ENCODE measurements at regions not wholly inside any gene's neighbourhood (a gene's known extent, or its start where the extent isn't known, plus 50 kb on each side); places are given as distances from the start of the nearest gene placed in this dataset.
"Not testable (repeated sequence)": the region's sequence is repeated elsewhere in the genome, so short reads cannot be mapped to it uniquely, and the experiment has no call there.

GRCh38 chr4:170348945-170349344 is 259.2 kb upstream of the AADAT start:
- POLR2A ChIA-PET: no interaction called here

GRCh38 chr4:170347191-170347590 is 257.4 kb upstream of the AADAT start:
- CTCF ChIA-PET; H3K9me3 ChIP-seq (replicated peaks; ENCODE audit: control insufficient read depth, insufficient read depth, low read length); H3K36me3 ChIP-seq (ENCODE audit: control insufficient read depth in 2 of 2, extremely low read depth in 1 of 2, insufficient read depth in 2 of 2, low read length in 2 of 2); H3K79me2 ChIP-seq (ENCODE audit: control insufficient read depth, insufficient read depth, low read length); H3K9me1 ChIP-seq (replicated peaks; ENCODE audit: control insufficient read depth, extremely low read depth, insufficient read depth, low read length); H3K4me3 ChIP-seq (replicated peaks in 1 of 3; ENCODE audit: insufficient read depth in 1 of 3, low read depth in 1 of 3, low read length in 3 of 3); POLR2A ChIA-PET; H3K27ac ChIP-seq (ENCODE audit: insufficient read depth, low read depth, low read length); BruUV-seq (replicated peaks); H3K27me3 ChIP-seq (ENCODE audit: control insufficient read depth in 2 of 2, insufficient read depth in 2 of 2, low read length in 2 of 2); H2AFZ ChIP-seq (ENCODE audit: low read depth, low read length); FAIRE-seq; DNase-seq (ENCODE audit: low read depth, low spot score); dilution Hi-C loops (cut with MboI; ENCODE audit: extremely low pct_ligation_motif_present, low sequenced_read_pairs); H3K4me1 ChIP-seq (ENCODE audit: control insufficient read depth, extremely low read depth, insufficient read depth, low read length); H3K4me2 ChIP-seq (ENCODE audit: insufficient read depth, low read length); H4K20me1 ChIP-seq (replicated peaks; ENCODE audit: control insufficient read depth, extremely low read depth, insufficient read depth, low read length); H3K9ac ChIP-seq (replicated peaks; ENCODE audit: extremely low read depth, insufficient read depth, low read length); intact Hi-C loops (cut with micrococcal nuclease): not testable (repeated sequence)

More at GRCh38 chr4:170348945-170349344, 259.2 kb upstream of the AADAT start:
- H3K27ac ChIP-seq (ENCODE audit: insufficient read depth, low read depth, low read length): no peak overlapping the region
- H4K20me1 ChIP-seq (replicated peaks; ENCODE audit: control insufficient read depth, extremely low read depth, insufficient read depth, low read length): no peaks in the 10 kb centered on the region
- H3K9me3 ChIP-seq (replicated peaks; ENCODE audit: control insufficient read depth, insufficient read depth, low read length): peaks cover 5% of the 10 kb centered on the region
- H3K4me2 ChIP-seq (ENCODE audit: insufficient read depth, low read length): no peak overlapping the region
- CTCF ChIA-PET: no interaction called here
- no peak overlapping the region for H3K4me3 ChIP-seq (replicated peaks in 1 of 3; ENCODE audit: insufficient read depth in 1 of 3, low read depth in 1 of 3, low read length in 3 of 3)
- dilution Hi-C loops (cut with MboI; ENCODE audit: extremely low pct_ligation_motif_present, low sequenced_read_pairs) (no loop called here), intact Hi-C loops (cut with micrococcal nuclease) (no loop called here)
- H2AFZ ChIP-seq (ENCODE audit: low read depth, low read length): no peak overlapping the region
- no peak overlapping the region for H3K9ac ChIP-seq (replicated peaks; ENCODE audit: extremely low read depth, insufficient read depth, low read length)
- no TSS peak for BruUV-seq (replicated peaks)
- no peaks in the 10 kb centered on the region for H3K9me1 ChIP-seq (replicated peaks; ENCODE audit: control insufficient read depth, extremely low read depth, insufficient read depth, low read length)
- no peaks in the 10 kb centered on the region for H3K4me1 ChIP-seq (ENCODE audit: control insufficient read depth, extremely low read depth, insufficient read depth, low read length)
- FAIRE-seq: no peak
- no peak for DNase-seq (ENCODE audit: low read depth, low spot score)
- no peaks in the 10 kb centered on the region for H3K79me2 ChIP-seq (ENCODE audit: control insufficient read depth, insufficient read depth, low read length)
- TF ChIP-seq EZH2 (IDR thresholded peaks at IDR 0.05; ENCODE audit: borderline replicate concordance, low read depth, low read length, severe bottlenecking): no peak
- no peak for TF ChIP-seq MAX (IDR thresholded peaks at IDR 0.05; ENCODE audit: insufficient read depth, insufficient read length)
- TF ChIP-seq POLR2AphosphoS5 (IDR thresholded peaks at IDR 0.05; ENCODE audit: insufficient read depth, low read depth, low read length): no peak
- no peak for TF ChIP-seq POLR2A (IDR thresholded peaks at IDR 0.05; ENCODE audit: low read depth, low read length)
- no peaks in the 10 kb centered on the region for H3K27me3 ChIP-seq (ENCODE audit: control insufficient read depth in 2 of 2, insufficient read depth in 2 of 2, low read length in 2 of 2)
- H3K36me3 ChIP-seq (ENCODE audit: control insufficient read depth in 2 of 2, extremely low read depth in 1 of 2, insufficient read depth in 2 of 2, low read length in 2 of 2): no peaks in the 10 kb centered on the region
